Neural progenitor cell (in vitro differentiated cells): ENCODE measurements at regions not wholly inside any gene's neighbourhood (a gene's known extent, or its start where the extent isn't known, plus 50 kb on each side); places are given as distances from the start of the nearest gene placed in this dataset.

ENCODE experiments used
- DNase-seq: peaks from one replicate; pipeline ENCODE4 v3.0.0-alpha.2; 2016; ENCODE audit warnings: low spot score
- H2AFZ ChIP-seq: fragments of 200-600 bp; sonication (generic); replicated peaks from 2 replicates; pipeline ENCODE4 v1.6.1; 2016; ENCODE audit warnings: antibody characterized with exemption
- H3F3A ChIP-seq: fragments of 200-600 bp; sonication (generic); 2 replicates; pipeline ENCODE4 v1.6.1; 2016; ENCODE audit warnings: antibody characterized with exemption, low read depth
- H3K27ac ChIP-seq: fragments of 200-600 bp; sonication (generic); 2 replicates; pipeline ENCODE4 v1.5.1; 2016; ENCODE audit warnings: mild to moderate bottlenecking
- H3K27me3 ChIP-seq: fragments of 200-600 bp; sonication (generic); 2 replicates; pipeline ENCODE4 v1.6.1; 2016; ENCODE audit warnings: mild to moderate bottlenecking, moderate library complexity
- H3K36me3 ChIP-seq: fragments of 200-600 bp; sonication (generic); 2 replicates; pipeline ENCODE4 v1.5.1; 2016
- H3K4me1 ChIP-seq: fragments of 200-600 bp; sonication (generic); 2 replicates; pipeline ENCODE4 v1.6.1; 2016; ENCODE audit warnings: mixed run types
- H3K4me2 ChIP-seq: fragments of 200-600 bp; sonication (generic); 2 replicates; pipeline ENCODE4 v1.6.1; 2016
- H3K4me3 ChIP-seq: fragments of 200-600 bp; sonication (generic); 2 replicates; pipeline ENCODE4 v1.5.1; 2016
- H3K79me2 ChIP-seq: fragments of 200-600 bp; sonication (generic); 2 replicates; pipeline ENCODE4 v1.6.1; 2016; ENCODE audit warnings: low read depth
- H3K9ac ChIP-seq: fragments of 200-600 bp; sonication (generic); 2 replicates; pipeline ENCODE4 v1.6.1; 2016
- H3K9me3 ChIP-seq: fragments of 200-600 bp; sonication (generic); 2 replicates; pipeline ENCODE4 v1.5.1; 2016; ENCODE audit warnings: low read depth
- H4K20me1 ChIP-seq: fragments of 200-600 bp; sonication (generic); 2 replicates; pipeline ENCODE4 v1.6.1; 2016; ENCODE audit warnings: low read depth
- H3K27ac Mint-ChIP-seq: 3 replicates; pipeline ENCODE4 v1.8.0; 2021; ENCODE audit warnings: mixed read lengths
- H3K27me3 Mint-ChIP-seq: 2 replicates; pipeline ENCODE4 v1.8.0; 2022; ENCODE audit warnings: low read depth, mild to moderate bottlenecking, inconsistent platforms, moderate library complexity, mixed read lengths; ENCODE audit not compliant: insufficient read depth
- H3K36me3 Mint-ChIP-seq: 3 replicates; pipeline ENCODE4 v1.8.0; 2021; ENCODE audit warnings: mixed read lengths
- H3K4me1 Mint-ChIP-seq: 3 replicates; pipeline ENCODE4 v1.8.0; 2021; ENCODE audit warnings: mixed read lengths
- H3K4me3 Mint-ChIP-seq: 3 replicates; pipeline ENCODE4 v1.8.0; 2021; ENCODE audit warnings: mild to moderate bottlenecking, moderate library complexity, mixed read lengths
- H3K9me3 Mint-ChIP-seq: 3 replicates; pipeline ENCODE4 v1.8.0; 2020; ENCODE audit warnings: mixed read lengths
- EZH2 ChIP-seq: fragments of 200-600 bp; sonication (generic); IDR thresholded peaks from 2 replicates; pipeline ENCODE4 v1.6.1; 2017; ENCODE audit warnings: antibody characterized with exemption, mild to moderate bottlenecking, moderate library complexity
- EZH2phosphoT487 ChIP-seq: fragments of 200-600 bp; sonication (generic); IDR thresholded peaks from 2 replicates; pipeline ENCODE4 v1.6.1; 2017; ENCODE audit warnings: antibody characterized with exemption
- TF ChIP-seq, protein P1 (sequence below): fragments of 200-600 bp; sonication (generic); IDR thresholded peaks from 2 replicates; pipeline ENCODE4 v1.5.1; 2017; ENCODE audit warnings: antibody characterized with exemption, mild to moderate bottlenecking

GRCh38 chr4:58564695-58565475 is 1454.7 kb upstream of the IGFBP7 start:
- H3K4me3 ChIP-seq, result no peak overlapping the region
- H3K9me3 ChIP-seq, result no peaks in the 10 kb centered on the region
- no peak overlapping the region for H3K9ac ChIP-seq
- no peaks in the 10 kb centered on the region for H4K20me1 ChIP-seq
- Mint-ChIP-seq H3K27me3 (no peaks in the 10 kb centered on the region), H3K27ac (no peak overlapping the region), H3K36me3 (no peaks in the 10 kb centered on the region), H3K9me3 (no peaks in the 10 kb centered on the region), H3K4me1 (no peaks in the 10 kb centered on the region), H3K4me3 (no peak overlapping the region)
- no peaks in the 10 kb centered on the region for H3K4me1 ChIP-seq
- no peak for DNase-seq
- TF ChIP-seq EZH2phosphoT487 (no peak), EZH2 (no peak)
- TF ChIP-seq, protein P1, sequence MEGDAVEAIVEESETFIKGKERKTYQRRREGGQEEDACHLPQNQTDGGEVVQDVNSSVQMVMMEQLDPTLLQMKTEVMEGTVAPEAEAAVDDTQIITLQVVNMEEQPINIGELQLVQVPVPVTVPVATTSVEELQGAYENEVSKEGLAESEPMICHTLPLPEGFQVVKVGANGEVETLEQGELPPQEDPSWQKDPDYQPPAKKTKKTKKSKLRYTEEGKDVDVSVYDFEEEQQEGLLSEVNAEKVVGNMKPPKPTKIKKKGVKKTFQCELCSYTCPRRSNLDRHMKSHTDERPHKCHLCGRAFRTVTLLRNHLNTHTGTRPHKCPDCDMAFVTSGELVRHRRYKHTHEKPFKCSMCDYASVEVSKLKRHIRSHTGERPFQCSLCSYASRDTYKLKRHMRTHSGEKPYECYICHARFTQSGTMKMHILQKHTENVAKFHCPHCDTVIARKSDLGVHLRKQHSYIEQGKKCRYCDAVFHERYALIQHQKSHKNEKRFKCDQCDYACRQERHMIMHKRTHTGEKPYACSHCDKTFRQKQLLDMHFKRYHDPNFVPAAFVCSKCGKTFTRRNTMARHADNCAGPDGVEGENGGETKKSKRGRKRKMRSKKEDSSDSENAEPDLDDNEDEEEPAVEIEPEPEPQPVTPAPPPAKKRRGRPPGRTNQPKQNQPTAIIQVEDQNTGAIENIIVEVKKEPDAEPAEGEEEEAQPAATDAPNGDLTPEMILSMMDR, result no peak
- no peaks in the 10 kb centered on the region for H3F3A ChIP-seq
- no peaks in the 10 kb centered on the region for H3K79me2 ChIP-seq
- no peak overlapping the region for H3K27ac ChIP-seq
- no peaks in the 10 kb centered on the region for H3K36me3 ChIP-seq
- no peak overlapping the region for H2AFZ ChIP-seq
- no peaks in the 10 kb centered on the region for H3K27me3 ChIP-seq
- no peak overlapping the region for H3K4me2 ChIP-seq

GRCh38 chr4:58561170-58561569 is 1451.0 kb upstream of the IGFBP7 start:
- no peaks in the 10 kb centered on the region for H3K27me3 ChIP-seq
- H3K4me3 ChIP-seq, result no peak overlapping the region
- H3K9ac ChIP-seq, result no peak overlapping the region
- H3K4me1 ChIP-seq, result no peaks in the 10 kb centered on the region
- no peak overlapping the region for H3K27ac Mint-ChIP-seq
- no peak overlapping the region for H3K27ac ChIP-seq
- no peaks in the 10 kb centered on the region for H4K20me1 ChIP-seq
- no peaks in the 10 kb centered on the region for H3K9me3 Mint-ChIP-seq
- no peaks in the 10 kb centered on the region for H3K36me3 ChIP-seq
- H3K4me1 Mint-ChIP-seq, result no peaks in the 10 kb centered on the region
- TF ChIP-seq EZH2 (no peak), EZH2phosphoT487 (no peak)
- TF ChIP-seq, protein P1, result no peak
- no peak overlapping the region for H3K4me3 Mint-ChIP-seq
- DNase-seq, result no peak
- no peaks in the 10 kb centered on the region for H3K36me3 Mint-ChIP-seq
- no peaks in the 10 kb centered on the region for H3K79me2 ChIP-seq
- H3K9me3 ChIP-seq, result no peaks in the 10 kb centered on the region
- no peak overlapping the region for H2AFZ ChIP-seq
- no peaks in the 10 kb centered on the region for H3F3A ChIP-seq
- H3K4me2 ChIP-seq, result no peak overlapping the region
- peaks cover 2% of the 10 kb centered on the region for H3K27me3 Mint-ChIP-seq

- no peaks in the 10 kb centered on the region for H3K9me3 Mint-ChIP-seq
- no peaks in the 10 kb centered on the region for H3K4me1 Mint-ChIP-seq
- TF ChIP-seq EZH2phosphoT487 (no peak), EZH2 (no peak)
- TF ChIP-seq, protein P1, result no peak
- no peak overlapping the region for H3K27ac ChIP-seq
- peaks cover 2% of the 10 kb centered on the region for H3K27me3 Mint-ChIP-seq
- H3K27ac Mint-ChIP-seq, result no peak overlapping the region
- no peaks in the 10 kb centered on the region for H3K36me3 ChIP-seq
- no peaks in the 10 kb centered on the region for H3K36me3 Mint-ChIP-seq
- no peaks in the 10 kb centered on the region for H3K27me3 ChIP-seq
- no peak for DNase-seq
- H3K4me1 ChIP-seq, result no peaks in the 10 kb centered on the region
- H3K9ac ChIP-seq, result no peak overlapping the region
- no peaks in the 10 kb centered on the region for H3F3A ChIP-seq
- no peak overlapping the region for H3K4me3 ChIP-seq
- H3K4me3 Mint-ChIP-seq, result no peak overlapping the region
- H2AFZ ChIP-seq, result peak overlapping the region; percentile 48
- no peak overlapping the region for H3K4me2 ChIP-seq
- no peaks in the 10 kb centered on the region for H3K79me2 ChIP-seq
- no peaks in the 10 kb centered on the region for H4K20me1 ChIP-seq
- no peaks in the 10 kb centered on the region for H3K9me3 ChIP-seq
Measured at GRCh38 chr4:58560736-58561135, 1450.6 kb upstream of the IGFBP7 start.
